HCT116 (cell line): ENCODE measurements at regions not wholly inside any gene's neighbourhood (a gene's known extent, or its start where the extent isn't known, plus 50 kb on each side); places are given as distances from the start of the nearest gene placed in this dataset.

Experiments
- EZH2 ChIP-seq: fragments of 200-600 bp; sonication (generic); IDR thresholded peaks from 2 replicates; pipeline ENCODE4 v1.6.1; 2017; ENCODE audit warnings: antibody characterized with exemption, mixed run types
- FOSL1 ChIP-seq: IDR thresholded peaks from 2 replicates; pipeline ENCODE4 v1.6.1; 2012; ENCODE audit warnings: low read depth
- TF ChIP-seq, protein P1 (sequence below), 3 experiments: fragments of 200-600 bp in 1 of 3; sonication (generic) in 1 of 3; IDR thresholded peaks in 2 of 3; conservative IDR thresholded peaks in 1 of 3; 2 replicates each; pipeline ENCODE4 v1.5.1; 2012 to 2017; ENCODE audit warnings: low read depth in 2 of 3, low read length in 2 of 3, antibody characterized with exemption in 1 of 3, borderline replicate concordance in 1 of 3, control low read depth in 1 of 3, mild to moderate bottlenecking in 1 of 3, mixed read lengths in 1 of 3, mixed run types in 1 of 3, moderate library complexity in 1 of 3; ENCODE audit not compliant: insufficient read depth in 1 of 3

DNA sequence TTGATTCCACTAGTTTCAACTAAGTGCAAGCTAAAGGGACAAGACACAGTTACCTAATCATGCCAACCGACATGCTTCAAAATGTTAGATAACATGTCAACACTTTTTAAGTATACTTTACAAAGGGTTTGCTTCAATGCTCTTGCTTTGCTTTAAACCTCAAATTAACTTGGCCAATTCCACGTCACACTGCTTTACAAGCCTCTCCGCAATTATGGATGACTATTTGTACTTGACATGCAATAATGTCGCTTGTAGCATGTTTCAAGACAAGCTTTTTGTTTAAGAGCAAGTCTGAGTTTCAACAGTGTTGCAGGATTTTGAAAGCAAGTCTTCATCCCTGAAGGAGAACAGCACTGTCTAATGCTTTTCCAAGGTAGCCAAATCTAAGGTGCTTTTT, 86.9 kb downstream of the CNTN3 start:
- TF ChIP-seq FOSL1 (no peak), EZH2 (no peak)
- TF ChIP-seq, protein P1, sequence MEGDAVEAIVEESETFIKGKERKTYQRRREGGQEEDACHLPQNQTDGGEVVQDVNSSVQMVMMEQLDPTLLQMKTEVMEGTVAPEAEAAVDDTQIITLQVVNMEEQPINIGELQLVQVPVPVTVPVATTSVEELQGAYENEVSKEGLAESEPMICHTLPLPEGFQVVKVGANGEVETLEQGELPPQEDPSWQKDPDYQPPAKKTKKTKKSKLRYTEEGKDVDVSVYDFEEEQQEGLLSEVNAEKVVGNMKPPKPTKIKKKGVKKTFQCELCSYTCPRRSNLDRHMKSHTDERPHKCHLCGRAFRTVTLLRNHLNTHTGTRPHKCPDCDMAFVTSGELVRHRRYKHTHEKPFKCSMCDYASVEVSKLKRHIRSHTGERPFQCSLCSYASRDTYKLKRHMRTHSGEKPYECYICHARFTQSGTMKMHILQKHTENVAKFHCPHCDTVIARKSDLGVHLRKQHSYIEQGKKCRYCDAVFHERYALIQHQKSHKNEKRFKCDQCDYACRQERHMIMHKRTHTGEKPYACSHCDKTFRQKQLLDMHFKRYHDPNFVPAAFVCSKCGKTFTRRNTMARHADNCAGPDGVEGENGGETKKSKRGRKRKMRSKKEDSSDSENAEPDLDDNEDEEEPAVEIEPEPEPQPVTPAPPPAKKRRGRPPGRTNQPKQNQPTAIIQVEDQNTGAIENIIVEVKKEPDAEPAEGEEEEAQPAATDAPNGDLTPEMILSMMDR (IDR thresholded peaks at IDR 0.05 in 2 of 3, conservative IDR thresholded peaks at IDR 0.05 in 1 of 3; ENCODE audit: borderline replicate concordance in 1 of 3, insufficient read depth in 1 of 3, low read depth in 2 of 3, low read length in 2 of 3), result no peak
